A549 (cell line): ENCODE measurements at regions not wholly inside any gene's neighbourhood (a gene's known extent, or its start where the extent isn't known, plus 50 kb on each side); places are given as distances from the start of the nearest gene placed in this dataset.

Source experiments
- HEYL ChIP-seq: fragments of 250-450 bp; sonication (Bioruptor Pico); IDR thresholded peaks from 2 replicates; pipeline ENCODE4 v1.8.0; 2021; ENCODE audit warnings: mild to moderate bottlenecking, moderate library complexity
- NR3C1 ChIP-seq: fragments of >200 bp; sonication (Bioruptor Twin); formaldehyde crosslinking; IDR thresholded peaks from 3 replicates; pipeline ENCODE4 v1.6.1; 2017
- RFX5 ChIP-seq: fragments of 450-650 bp; IDR thresholded peaks from 2 replicates; pipeline ENCODE4 v1.7.1; 2014; ENCODE audit warnings: antibody characterized with exemption, mild to moderate bottlenecking, moderate library complexity
- SMC3 ChIP-seq: fragments of >200 bp; sonication (Bioruptor Twin); formaldehyde crosslinking; IDR thresholded peaks from 3 replicates; pipeline ENCODE4 v1.6.1; 2018; ENCODE audit warnings: inconsistent platforms

- TF ChIP-seq HEYL (CRISPR knock-in tag): no peak
- no peak for TF ChIP-seq RFX5
- no peak for TF ChIP-seq NR3C1
- peak; percentile 92 for TF ChIP-seq SMC3
Observed at GRCh38 chr9:36450110-36450732, 50.2 kb upstream of the RNF38 start (continued).
